OCI-LY1 (cell line): ENCODE measurements at regions not wholly inside any gene's neighbourhood (a gene's known extent, or its start where the extent isn't known, plus 50 kb on each side); places are given as distances from the start of the nearest gene placed in this dataset.

Experiments used
- CTCF ChIP-seq: fragments of 200-600 bp; sonication (generic), shearing (Covaris generic); IDR thresholded peaks from 2 replicates; pipeline ENCODE4 v1.5.1; 2017; ENCODE audit warnings: mild to moderate bottlenecking, antibody characterized with exemption, low read length, moderate library complexity, mixed read lengths
- EZH2 ChIP-seq: fragments of 200-600 bp; sonication (generic), shearing (Covaris generic); IDR thresholded peaks from 2 replicates; pipeline ENCODE4 v1.8.0; 2017; ENCODE audit warnings: borderline replicate concordance, mixed run types, mild to moderate bottlenecking, antibody characterized with exemption, low read length, moderate library complexity, mixed read lengths

DNA sequence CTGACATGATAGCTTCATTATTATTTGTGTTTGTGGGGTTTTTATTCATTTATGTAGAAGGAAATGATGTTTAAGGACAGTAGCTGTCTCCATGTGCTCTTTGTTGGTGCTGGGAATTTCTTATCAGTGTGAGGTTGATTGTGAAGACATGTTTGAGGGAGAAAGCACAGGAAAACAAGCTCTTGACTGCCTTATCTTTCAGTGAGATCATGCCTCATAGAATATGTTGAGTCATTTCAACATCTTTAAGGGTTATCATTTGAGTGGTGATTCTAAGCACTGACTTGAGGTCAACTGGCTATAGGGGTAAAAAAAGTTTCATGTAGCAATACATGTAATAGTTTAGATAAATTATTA is 405.1 kb upstream of the ADAMTS5 start:
- TF ChIP-seq EZH2 (no peak), CTCF (no peak)
